IMR-90 (cell line): ENCODE measurements at regions not wholly inside any gene's neighbourhood (a gene's known extent, or its start where the extent isn't known, plus 50 kb on each side); places are given as distances from the start of the nearest gene placed in this dataset.

Source experiments
- ATAC-seq: fragments of 200-7000 bp; cut with Tn5 transposase; 2 replicates; pipeline ENCODE4 v1.9.1; 2020; ENCODE audit warnings: low read depth, mild to moderate bottlenecking, moderate library complexity
- BruUV-seq: library from RNA; stranded (reverse); fragments of 400-500 nt; replicated peaks from 2 replicates; lab custom pipeline; 2021; lab: Mats Ljungman, UMichigan
- CTCF ChIA-PET: fragments of 300-600 bp; formaldehyde crosslinking; extraction: SDS; loops from one replicate; lab custom pipeline; 2021; ENCODE audit warnings: antibody characterized with exemption; lab: Yijun Ruan, JAX
- POLR2A ChIA-PET: fragments of 300-600 bp; sonication (Branson Sonifier 250); formaldehyde crosslinking; loops from one replicate; lab custom pipeline; 2022; ENCODE audit warnings: antibody characterized with exemption; ENCODE audit not compliant: unreplicated experiment; lab: Charles Lee
- DNase-seq: peaks from one replicate; pipeline ENCODE4 v3.0.0; 2013
- H2AFZ ChIP-seq: replicated peaks from 2 replicates; pipeline ENCODE3; 2013; ENCODE audit warnings: low read length, mild to moderate bottlenecking; ENCODE audit not compliant: poor library complexity
- H2AK5ac ChIP-seq: 2 replicates; pipeline ENCODE4 v1.6.1; 2013; ENCODE audit warnings: low read depth, low read length, inconsistent platforms
- H2AK9ac ChIP-seq: replicated peaks from 2 replicates; pipeline ENCODE3; 2013; ENCODE audit warnings: mild to moderate bottlenecking, low read depth, low read length, moderate library complexity; ENCODE audit not compliant: poor library complexity
- H2BK120ac ChIP-seq: 2 replicates; pipeline ENCODE4 v1.6.1; 2013; ENCODE audit warnings: low read depth, low read length, inconsistent platforms
- H2BK15ac ChIP-seq: 3 replicates; pipeline ENCODE4 v1.6.1; 2013; ENCODE audit warnings: low read depth, low read length, inconsistent platforms
- H2BK20ac ChIP-seq: 2 replicates; pipeline ENCODE4 v1.6.1; 2013; ENCODE audit warnings: low read depth, mild to moderate bottlenecking, inconsistent platforms, low read length, moderate library complexity
- H2BK5ac ChIP-seq: 2 replicates; pipeline ENCODE4 v1.6.1; 2013; ENCODE audit warnings: mild to moderate bottlenecking, low read depth, low read length, inconsistent platforms; ENCODE audit not compliant: poor library complexity, severe bottlenecking
- H3K14ac ChIP-seq: replicated peaks from 2 replicates; pipeline ENCODE4 v1.6.1; 2013; ENCODE audit warnings: low read depth, low read length, inconsistent platforms
- H3K18ac ChIP-seq: 2 replicates; pipeline ENCODE4 v1.6.1; 2013; ENCODE audit warnings: low read depth, low read length, control low read depth
- H3K23ac ChIP-seq: 2 replicates; pipeline ENCODE4 v1.6.1; 2013; ENCODE audit warnings: low read depth, low read length, inconsistent platforms
- H3K27ac ChIP-seq: 2 replicates; pipeline ENCODE4 v1.5.1; 2013; ENCODE audit warnings: mild to moderate bottlenecking, control low read depth, low read length; ENCODE audit not compliant: insufficient read depth
- H3K27me3 ChIP-seq: 2 replicates; pipeline ENCODE4 v1.6.1; 2013; ENCODE audit warnings: low read length; ENCODE audit not compliant: control insufficient read depth, insufficient read depth
- H3K36me3 ChIP-seq: 2 replicates; pipeline ENCODE4 v1.6.1; 2013; ENCODE audit warnings: low read length, mixed read lengths; ENCODE audit not compliant: control insufficient read depth, insufficient read depth
- H3K4ac ChIP-seq: 2 replicates; pipeline ENCODE4 v1.6.1; 2013; ENCODE audit warnings: low read depth, low read length, inconsistent platforms
- H3K4me1 ChIP-seq: 2 replicates; pipeline ENCODE4 v1.6.1; 2013; ENCODE audit warnings: low read length, mixed read lengths; ENCODE audit not compliant: control insufficient read depth, insufficient read depth
- H3K4me2 ChIP-seq: 2 replicates; pipeline ENCODE4 v1.6.1; 2013; ENCODE audit warnings: low read depth, mild to moderate bottlenecking, control low read depth, low read length, moderate library complexity
- H3K4me3 ChIP-seq: 2 replicates; pipeline ENCODE4 v1.5.1; 2013; ENCODE audit warnings: low read depth, mild to moderate bottlenecking, control low read depth, low read length, moderate library complexity; ENCODE audit not compliant: insufficient read depth
- H3K56ac ChIP-seq: 2 replicates; pipeline ENCODE4 v1.6.1; 2013; ENCODE audit warnings: low read length, inconsistent platforms; ENCODE audit not compliant: insufficient read depth; ENCODE audit errors: extremely low read depth
- H3K79me1 ChIP-seq, 2 experiments: 2 replicates each; pipeline ENCODE4 v1.6.1; 2013; ENCODE audit warnings: low read length in 2 of 2, inconsistent platforms in 1 of 2, low read depth in 1 of 2
- H3K9ac ChIP-seq: 2 replicates; pipeline ENCODE4 v1.6.1; 2013; ENCODE audit warnings: low read depth, low read length, control low read depth
- H3K9me1 ChIP-seq: 2 replicates; pipeline ENCODE4 v1.6.1; 2013; ENCODE audit warnings: low read length, inconsistent platforms; ENCODE audit not compliant: insufficient read depth
- H3K9me3 ChIP-seq: 2 replicates; pipeline ENCODE4 v1.6.1; 2013; ENCODE audit warnings: low read length; ENCODE audit not compliant: control insufficient read depth, insufficient read depth
- H4K20me1 ChIP-seq: 2 replicates; pipeline ENCODE4 v1.6.1; 2013; ENCODE audit warnings: low read length, inconsistent platforms; ENCODE audit not compliant: insufficient read depth
- H4K5ac ChIP-seq: 2 replicates; pipeline ENCODE4 v1.6.1; 2013; ENCODE audit warnings: mild to moderate bottlenecking, low read depth, low read length, control low read depth
- H4K8ac ChIP-seq, 2 experiments: 2 replicates each; pipeline ENCODE4 v1.6.1; 2013; ENCODE audit warnings: low read depth in 2 of 2, low read length in 2 of 2, control low read depth in 1 of 2, inconsistent platforms in 1 of 2
- H4K91ac ChIP-seq: 2 replicates; pipeline ENCODE4 v1.6.1; 2013; ENCODE audit warnings: low read depth, low read length, inconsistent platforms; ENCODE audit not compliant: insufficient read depth
- CHD1 ChIP-seq: IDR thresholded peaks from 2 replicates; pipeline ENCODE4 v1.6.1; 2012; ENCODE audit warnings: low read depth, low read length, improper control_type of control experiment
- MAFK ChIP-seq: IDR thresholded peaks from 2 replicates; pipeline ENCODE4 v1.6.1; 2012; ENCODE audit warnings: low read depth, low read length, improper control_type of control experiment
- WGBS, 2 experiments: methylation state at CpG; one replicate each; pipeline versions ENCODE4 v1.1.5 to v1.1.7; 2013; ENCODE audit warnings: missing lambda C conversion rate in 2 of 2; ENCODE audit not compliant: insufficient read length in 1 of 2; ENCODE audit errors: extremely low coverage in 2 of 2; 5-methylcytosine and 5-hydroxymethylcytosine counted together
- dilution Hi-C: fragments of 300-500 bp; cut with HindIII; formaldehyde crosslinking; loops from one replicate; pipeline ENCODE4 v1.14.3; 2018; ENCODE audit warnings: low sequenced_read_pairs; ENCODE audit not compliant: unreplicated experiment
- in situ Hi-C: fragments of 300-500 bp; cut with MboI; formaldehyde crosslinking; loops from 3 replicates; pipeline ENCODE4 v1.14.3; 2019; ENCODE audit warnings: low sequenced_read_pairs, inconsistent platforms, mixed read lengths
- intact Hi-C: fragments of 100-400 bp; cut with micrococcal nuclease; formaldehyde crosslinking; loops from 2 replicates; pipeline ENCODE4 v1.10.0; 2022

DNA sequence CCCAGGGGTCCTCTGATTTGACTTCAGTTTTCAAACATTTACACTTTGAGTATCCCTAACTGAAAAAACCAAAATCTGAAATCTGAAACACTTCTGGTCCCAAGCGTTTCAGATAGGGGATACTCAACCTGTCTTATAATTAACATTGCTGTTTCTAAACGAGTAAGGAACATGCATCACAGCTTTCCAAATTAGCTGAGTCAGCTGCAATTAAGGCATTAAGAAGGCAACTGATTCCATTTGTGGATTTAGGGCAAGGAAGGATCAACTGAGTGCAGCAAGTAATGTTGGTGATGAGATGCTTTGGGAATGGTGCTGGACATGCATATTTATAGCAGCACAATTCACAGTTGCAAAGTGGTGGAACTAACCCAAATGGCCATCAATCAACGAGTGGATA lies 168.6 kb downstream of the ACER2 start:
- TF ChIP-seq CHD1 (no peak), MAFK (peak; percentile 96)
- DNase-seq (no peak), ATAC-seq (no peak)
- BruUV-seq: no TSS peak
- Histone ChIP-seq H2AFZ (no peak overlapping the region), H3K4ac (no peak overlapping the region), H3K9me1 (no peaks in the 10 kb centered on the region), H3K9ac (no peak overlapping the region), H3K56ac (no peak overlapping the region), H3K23ac (no peak overlapping the region), H2BK15ac (no peak overlapping the region), H3K4me1 (no peaks in the 10 kb centered on the region), H3K4me2 (no peak overlapping the region), H4K5ac (no peak overlapping the region), H4K20me1 (no peaks in the 10 kb centered on the region), H3K36me3 (no peaks in the 10 kb centered on the region), H2BK120ac (no peak overlapping the region), H4K91ac (no peak overlapping the region), H2AK9ac (no peak overlapping the region), H2BK20ac (no peak overlapping the region), H3K18ac (no peak overlapping the region), H2BK5ac (no peak overlapping the region), H3K27me3 (no peaks in the 10 kb centered on the region), H3K14ac (no peak overlapping the region), H3K27ac (no peak overlapping the region), H3K4me3 (no peak overlapping the region), H3K9me3 (no peaks in the 10 kb centered on the region), H2AK5ac (no peak overlapping the region), H4K8ac (no peak overlapping the region), H3K79me1 (no peaks in the 10 kb centered on the region)
- intact Hi-C loops: no loop called here
- ChIA-PET POLR2A (no interaction called here), CTCF (no interaction called here)
- in situ Hi-C loops: no loop called here
- WGBS, 2 experiments: no CpG with 5 or more reads among the region's 3 CpGs
- dilution Hi-C loops: no loop called here
